ENCODE measurements at regions not wholly inside any gene's neighbourhood (a gene's known extent, or its start where the extent isn't known, plus 50 kb on each side); places are given as distances from the start of the nearest gene placed in this dataset.

GRCh38 chr2:82811946-82812345, 1647.1 kb downstream of the SUCLG1 start:
- TF ChIP-seq, protein P1, sequence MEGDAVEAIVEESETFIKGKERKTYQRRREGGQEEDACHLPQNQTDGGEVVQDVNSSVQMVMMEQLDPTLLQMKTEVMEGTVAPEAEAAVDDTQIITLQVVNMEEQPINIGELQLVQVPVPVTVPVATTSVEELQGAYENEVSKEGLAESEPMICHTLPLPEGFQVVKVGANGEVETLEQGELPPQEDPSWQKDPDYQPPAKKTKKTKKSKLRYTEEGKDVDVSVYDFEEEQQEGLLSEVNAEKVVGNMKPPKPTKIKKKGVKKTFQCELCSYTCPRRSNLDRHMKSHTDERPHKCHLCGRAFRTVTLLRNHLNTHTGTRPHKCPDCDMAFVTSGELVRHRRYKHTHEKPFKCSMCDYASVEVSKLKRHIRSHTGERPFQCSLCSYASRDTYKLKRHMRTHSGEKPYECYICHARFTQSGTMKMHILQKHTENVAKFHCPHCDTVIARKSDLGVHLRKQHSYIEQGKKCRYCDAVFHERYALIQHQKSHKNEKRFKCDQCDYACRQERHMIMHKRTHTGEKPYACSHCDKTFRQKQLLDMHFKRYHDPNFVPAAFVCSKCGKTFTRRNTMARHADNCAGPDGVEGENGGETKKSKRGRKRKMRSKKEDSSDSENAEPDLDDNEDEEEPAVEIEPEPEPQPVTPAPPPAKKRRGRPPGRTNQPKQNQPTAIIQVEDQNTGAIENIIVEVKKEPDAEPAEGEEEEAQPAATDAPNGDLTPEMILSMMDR (IDR thresholded peaks at IDR 0.05; ENCODE audit: insufficient read depth, low read length, poor library complexity, severe bottlenecking) = no peak
- Histone ChIP-seq H3K4me3 (replicated peaks; ENCODE audit: low read depth, low read length) (no peak overlapping the region), H3K36me3 (ENCODE audit: control insufficient read depth, insufficient read depth, low read length) (no peaks in the 10 kb centered on the region), H3K27me3 (replicated peaks; ENCODE audit: control insufficient read depth, insufficient read depth, low read length) (no peaks in the 10 kb centered on the region)
- no peak for DNase-seq (ENCODE audit: extremely low read depth, insufficient read length)

- no peaks in the 10 kb centered on the region for H3K36me3 ChIP-seq (ENCODE audit: control insufficient read depth, insufficient read depth, low read length)
- no peaks in the 10 kb centered on the region for H3K27me3 ChIP-seq (replicated peaks; ENCODE audit: control insufficient read depth, insufficient read depth, low read length)
- no peak overlapping the region for H3K4me3 ChIP-seq (replicated peaks; ENCODE audit: low read depth, low read length)
- no peak for DNase-seq (ENCODE audit: extremely low read depth, insufficient read length)
- TF ChIP-seq, protein P1 (IDR thresholded peaks at IDR 0.05; ENCODE audit: insufficient read depth, low read length, poor library complexity, severe bottlenecking) = no peak
These were observed 1655.8 kb downstream of the SUCLG1 start for GRCh38 chr2:82803307-82803706.

- Histone ChIP-seq H3K4me3 (replicated peaks; ENCODE audit: low read depth, low read length) (no peak overlapping the region), H3K36me3 (ENCODE audit: control insufficient read depth, insufficient read depth, low read length) (no peaks in the 10 kb centered on the region), H3K27me3 (replicated peaks; ENCODE audit: control insufficient read depth, insufficient read depth, low read length) (no peaks in the 10 kb centered on the region)
- TF ChIP-seq, protein P1 (IDR thresholded peaks at IDR 0.05; ENCODE audit: insufficient read depth, low read length, poor library complexity, severe bottlenecking) = no peak
- DNase-seq (ENCODE audit: extremely low read depth, insufficient read length) = no peak
These were observed 1661.6 kb downstream of the SUCLG1 start for GRCh38 chr2:82797469-82797868.

- TF ChIP-seq, protein P1 (IDR thresholded peaks at IDR 0.05; ENCODE audit: insufficient read depth, low read length, poor library complexity, severe bottlenecking) = no peak
- DNase-seq (ENCODE audit: extremely low read depth, insufficient read length) = no peak
- Histone ChIP-seq H3K4me3 (replicated peaks; ENCODE audit: low read depth, low read length) (no peak overlapping the region), H3K27me3 (replicated peaks; ENCODE audit: control insufficient read depth, insufficient read depth, low read length) (no peaks in the 10 kb centered on the region), H3K36me3 (ENCODE audit: control insufficient read depth, insufficient read depth, low read length) (no peaks in the 10 kb centered on the region)
These were observed 1662.9 kb downstream of the SUCLG1 start for GRCh38 chr2:82796132-82796531.

DNA sequence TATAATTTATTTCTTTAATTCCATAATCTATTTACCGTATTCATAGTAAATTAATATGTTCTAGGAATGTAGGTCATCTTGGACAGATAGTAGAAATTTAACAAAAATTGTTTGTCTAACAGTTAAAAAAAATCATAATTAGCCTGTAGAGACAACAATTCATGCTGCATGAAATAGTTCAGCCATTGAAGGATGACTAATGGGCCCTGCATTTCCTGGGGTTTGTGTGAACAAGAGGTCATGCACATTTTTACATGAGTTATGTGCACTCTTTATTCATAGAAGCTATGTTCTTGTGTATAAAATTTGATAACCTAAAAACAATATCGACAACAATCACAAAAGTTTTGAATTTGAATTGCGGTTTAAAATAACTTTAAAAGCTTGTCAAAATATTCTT, 1663.6 kb downstream of the SUCLG1 start:
- Histone ChIP-seq H3K27me3 (replicated peaks; ENCODE audit: control insufficient read depth, insufficient read depth, low read length) (no peaks in the 10 kb centered on the region), H3K36me3 (ENCODE audit: control insufficient read depth, insufficient read depth, low read length) (no peaks in the 10 kb centered on the region), H3K4me3 (replicated peaks; ENCODE audit: low read depth, low read length) (no peak overlapping the region)
- TF ChIP-seq, protein P1 (IDR thresholded peaks at IDR 0.05; ENCODE audit: insufficient read depth, low read length, poor library complexity, severe bottlenecking) = no peak
- no peak for DNase-seq (ENCODE audit: extremely low read depth, insufficient read length)
